ENCODE measurements at regions not wholly inside any gene's neighbourhood (a gene's known extent, or its start where the extent isn't known, plus 50 kb on each side); places are given as distances from the start of the nearest gene placed in this dataset.
A peak's percentile ranks its signal among the peaks of the same experiment; 100 is the strongest.
"Not testable (repeated sequence)": the region's sequence is repeated elsewhere in the genome, so short reads cannot be mapped to it uniquely, and the experiment has no call there.

DNA sequence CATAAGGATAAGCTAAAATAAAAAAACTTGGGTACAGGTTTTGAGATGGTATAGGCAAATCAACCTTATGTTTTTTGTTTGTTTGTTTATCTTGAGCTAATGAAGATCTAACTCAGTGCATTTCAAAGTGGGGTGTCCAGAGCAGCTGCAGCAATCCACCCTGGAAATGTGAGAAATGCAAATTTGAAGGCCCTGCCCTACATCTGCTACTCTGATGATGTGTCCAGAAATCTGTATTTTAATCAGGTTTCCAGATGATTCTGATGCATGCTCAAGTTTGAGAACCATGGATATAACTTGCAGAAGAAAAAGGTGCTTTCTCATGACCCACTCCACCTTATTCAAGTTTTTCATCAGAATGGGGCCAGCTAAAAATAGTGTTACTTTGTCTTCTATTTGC, 467.0 kb downstream of the NTRK2 start:
- ATAC-seq (no peak), DNase-seq (ENCODE audit: low spot score) (no peak)
- intact Hi-C loops (cut with DNase I): no loop called here

GRCh38 chr9:85130764-85131163, 461.2 kb downstream of the NTRK2 start:
- DNase-seq (ENCODE audit: low spot score) (no peak), ATAC-seq (no peak)
- intact Hi-C loops (cut with DNase I): no loop called here

GRCh38 chr9:85130260-85130659, 460.7 kb downstream of the NTRK2 start:
- intact Hi-C loops (cut with DNase I): no loop called here
- DNase-seq (ENCODE audit: low spot score): no peak
- ATAC-seq: no peak

DNA sequence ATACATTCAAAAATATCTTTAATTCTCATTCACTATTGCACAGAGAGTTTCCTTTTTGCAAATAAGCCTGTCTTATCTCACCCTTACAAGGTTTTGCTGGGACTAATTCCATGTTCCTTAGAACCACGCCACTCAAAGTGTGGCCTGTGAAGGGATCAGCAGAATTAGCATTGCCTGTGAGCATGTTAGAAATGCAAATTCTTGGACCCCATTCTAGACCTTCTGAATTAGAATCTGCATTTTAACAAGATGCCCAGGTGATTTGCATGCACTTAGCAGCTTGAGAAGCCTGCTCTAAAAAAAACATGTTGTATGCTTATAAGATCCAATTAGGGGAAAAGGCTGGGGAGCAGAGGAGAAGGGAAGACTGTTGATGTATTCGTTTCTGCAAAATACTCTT, 460.0 kb downstream of the NTRK2 start:
- intact Hi-C loops (cut with DNase I): no loop called here
- ATAC-seq (no peak), DNase-seq (ENCODE audit: low spot score) (no peak)

GRCh38 chr9:85118990-85119755, 449.6 kb downstream of the NTRK2 start:
- DNase-seq (ENCODE audit: low spot score) (no peak), ATAC-seq (no peak)
- intact Hi-C loops (cut with DNase I): no loop called here

GRCh38 chr9:85117831-85118230, 448.3 kb downstream of the NTRK2 start:
- DNase-seq (ENCODE audit: low spot score) (no peak), ATAC-seq (no peak)
- intact Hi-C loops (cut with DNase I): no loop called here

DNA sequence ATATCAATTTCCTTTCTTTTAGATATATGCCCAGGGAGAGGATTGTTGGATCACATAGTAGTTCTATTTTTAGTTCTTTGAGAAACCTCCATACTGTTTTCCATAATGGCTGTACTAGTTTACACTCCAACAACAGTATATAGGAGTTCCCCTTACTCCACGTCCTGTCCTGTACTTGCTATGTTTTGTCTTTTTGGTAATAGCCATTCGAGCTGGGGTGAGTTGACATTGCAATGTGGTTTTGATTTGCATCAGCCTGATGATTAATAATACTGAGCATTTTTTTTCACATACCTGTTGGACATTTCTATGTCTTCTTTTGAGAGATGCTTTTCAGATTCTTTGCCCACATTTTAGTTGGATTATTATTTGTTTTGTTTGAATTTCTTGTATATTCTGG, 445.9 kb downstream of the NTRK2 start:
- no peak for DNase-seq (ENCODE audit: low spot score)
- no peak for ATAC-seq
- intact Hi-C loops (cut with DNase I): no loop called here

- intact Hi-C loops (cut with DNase I): no loop called here
- no peak for ATAC-seq
- no peak for DNase-seq (ENCODE audit: low spot score)
These were observed 445.3 kb downstream of the NTRK2 start for GRCh38 chr9:85114799-85115198.

GRCh38 chr9:85112933-85113418, 443.4 kb downstream of the NTRK2 start:
- DNase-seq (ENCODE audit: low spot score) (no peak), ATAC-seq (no peak)
- intact Hi-C loops (cut with DNase I): no loop called here

DNA sequence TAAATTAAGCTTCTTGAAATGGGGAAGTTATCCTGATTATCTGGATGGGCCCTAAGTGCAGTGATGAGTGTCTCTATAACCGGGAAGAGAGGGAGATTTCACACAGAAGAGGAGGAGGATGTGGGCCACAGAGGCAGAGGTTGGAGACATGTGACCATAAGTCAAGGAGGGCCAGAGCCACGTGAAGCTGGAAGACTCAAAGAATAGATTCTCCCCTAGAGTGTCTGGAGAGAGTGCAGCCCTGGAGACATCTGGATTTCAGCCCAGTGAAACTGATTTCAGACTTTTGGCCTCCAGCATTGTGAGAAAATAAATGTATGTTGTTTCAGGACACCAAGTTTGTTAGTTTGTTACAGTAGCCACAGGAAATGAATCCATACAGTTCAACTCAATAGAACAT, 442.9 kb downstream of the NTRK2 start:
- ATAC-seq: no peak
- intact Hi-C loops (cut with DNase I): no loop called here
- DNase-seq (ENCODE audit: low spot score): no peak

DNA sequence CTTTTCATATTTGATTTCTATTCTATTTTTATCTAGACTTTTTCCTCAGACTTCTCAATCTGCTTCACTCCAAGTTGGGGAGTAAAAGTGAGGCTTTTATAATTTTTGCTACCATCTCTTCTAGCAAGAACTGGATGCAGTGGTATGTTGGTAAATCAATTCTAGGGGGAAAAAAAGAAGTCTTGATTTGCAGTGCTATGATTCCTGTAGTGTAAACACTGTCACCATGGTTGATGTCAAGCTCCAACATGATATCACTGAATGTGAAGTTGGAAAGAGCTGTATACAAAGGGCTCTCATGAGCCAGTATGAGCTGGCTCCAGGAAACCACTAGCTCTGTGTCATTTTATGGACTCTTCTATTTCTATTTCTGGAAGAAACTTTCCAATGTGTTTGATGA, 439.2 kb downstream of the NTRK2 start:
- ATAC-seq: no peak
- intact Hi-C loops (cut with DNase I): no loop called here

GRCh38 chr9:85108229-85108628, 438.7 kb downstream of the NTRK2 start:
- ATAC-seq (no peak), DNase-seq (ENCODE audit: low spot score) (no peak)
- intact Hi-C loops (cut with DNase I): no loop called here

More for the DNA sequence above, 439.2 kb downstream of the NTRK2 start:
- no peak for DNase-seq (ENCODE audit: low spot score)

- peak; percentile 88 for ATAC-seq
- intact Hi-C loops (cut with DNase I): no loop called here
- DNase-seq (ENCODE audit: low spot score): no peak
These were observed 419.9 kb downstream of the NTRK2 start for GRCh38 chr9:85089188-85089969.

GRCh38 chr9:85081963-85082362, 412.4 kb downstream of the NTRK2 start:
- intact Hi-C loops (cut with DNase I): no loop called here
- DNase-seq (ENCODE audit: low spot score) (no peak), ATAC-seq (no peak)

- no peak for DNase-seq (ENCODE audit: low spot score)
- ATAC-seq: no peak
- intact Hi-C loops (cut with DNase I): no loop called here
These were observed 409.8 kb downstream of the NTRK2 start for GRCh38 chr9:85079349-85079748.

GRCh38 chr9:85077944-85078343, 408.4 kb downstream of the NTRK2 start:
- intact Hi-C loops (cut with DNase I): no loop called here
- DNase-seq (ENCODE audit: low spot score) (no peak), ATAC-seq (no peak)

DNA sequence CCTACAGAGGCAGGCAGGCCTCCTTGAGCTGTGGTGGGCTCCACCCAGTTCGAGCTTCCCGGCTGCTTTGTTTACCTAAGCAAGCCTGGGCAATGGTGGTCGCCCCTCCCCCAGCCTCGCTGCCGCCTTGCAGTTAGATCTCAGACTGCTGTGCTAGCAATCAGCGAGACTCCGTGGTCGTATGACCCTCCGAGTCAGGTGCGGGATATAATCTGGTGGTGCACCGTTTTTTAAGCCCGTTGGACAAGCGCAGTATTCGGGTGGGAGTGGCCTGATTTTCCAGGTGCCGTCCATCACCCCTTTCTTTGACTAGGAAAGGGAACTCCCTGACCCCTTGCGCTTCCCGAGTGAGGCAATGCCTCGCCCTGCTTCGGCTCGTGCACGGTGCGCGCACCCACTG, 407.6 kb downstream of the NTRK2 start:
- intact Hi-C loops (cut with DNase I); DNase-seq (ENCODE audit: low spot score); ATAC-seq: not testable (repeated sequence)

All from sciatic nerve (tissue), 2 donors.